HAP-1 (cell line): ENCODE measurements at regions not wholly inside any gene's neighbourhood (a gene's known extent, or its start where the extent isn't known, plus 50 kb on each side); places are given as distances from the start of the nearest gene placed in this dataset.

ENCODE experiments used
- DNase-seq, 2 experiments: peaks; one replicate each; pipeline ENCODE4 v3.0.0-alpha.2; 2016 to 2020; ENCODE audit warnings: low spot score in 2 of 2
- H3K27me3 ChIP-seq: fragments of 250-450 bp; sonication (Bioruptor Pico); 2 replicates; pipeline ENCODE4 v1.5.1; 2020; ENCODE audit warnings: low read depth, mild to moderate bottlenecking, moderate library complexity
- H3K36me3 ChIP-seq: fragments of 250-450 bp; sonication (Bioruptor Pico); replicated peaks from 2 replicates; pipeline ENCODE4 v1.5.1; 2020; ENCODE audit warnings: mild to moderate bottlenecking
- H3K4me1 ChIP-seq: fragments of 250-450 bp; sonication (Bioruptor Pico); 2 replicates; pipeline ENCODE4 v1.5.1; 2020; ENCODE audit warnings: mild to moderate bottlenecking
- H3K4me3 ChIP-seq: fragments of 250-450 bp; sonication (Bioruptor Pico); 2 replicates; pipeline ENCODE4 v1.5.1; 2020; ENCODE audit warnings: mild to moderate bottlenecking, moderate library complexity
- H3K9me3 ChIP-seq: fragments of 250-450 bp; sonication (Bioruptor Pico); 2 replicates; pipeline ENCODE4 v1.5.1; 2020; ENCODE audit warnings: mild to moderate bottlenecking, moderate library complexity
- in situ Hi-C: fragments of 300-500 bp; cut with MboI; formaldehyde crosslinking; loops from 3 replicates; pipeline ENCODE4 v1.14.3; 2020; ENCODE audit warnings: low sequenced_read_pairs, inconsistent platforms, mixed read lengths

- H3K4me1 ChIP-seq = no peaks in the 10 kb centered on the region
- no peak for DNase-seq
- H3K27me3 ChIP-seq = no peaks in the 10 kb centered on the region
- H3K4me3 ChIP-seq = no peak overlapping the region
- in situ Hi-C loops = no loop called here
- H3K36me3 ChIP-seq = no peaks in the 10 kb centered on the region
- no peaks in the 10 kb centered on the region for H3K9me3 ChIP-seq
Observed at GRCh38 chr16:17632667-17633066, 161.9 kb upstream of the XYLT1 start.

DNA sequence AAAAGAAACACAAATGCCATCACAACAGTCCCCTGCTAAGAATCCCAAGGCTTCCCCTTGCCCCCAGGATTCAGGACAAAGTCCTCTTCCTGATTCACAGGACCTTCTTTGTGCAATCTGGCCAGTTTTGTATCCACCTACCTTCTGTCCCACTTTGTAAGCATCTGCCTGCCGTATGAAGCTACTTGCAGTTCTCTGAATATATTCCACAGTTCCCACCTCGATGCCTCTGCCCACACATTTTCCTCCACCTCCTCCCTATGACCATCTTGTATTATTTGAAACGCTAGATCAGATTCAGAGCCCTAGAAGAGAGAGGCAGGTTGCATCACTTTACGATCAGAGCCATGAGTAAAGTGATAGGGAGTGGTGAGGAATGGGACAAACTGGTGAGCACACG lies 159.2 kb upstream of the XYLT1 start:
- in situ Hi-C loops = no loop called here
- no peaks in the 10 kb centered on the region for H3K4me1 ChIP-seq
- no peak overlapping the region for H3K4me3 ChIP-seq
- H3K36me3 ChIP-seq = no peaks in the 10 kb centered on the region
- H3K9me3 ChIP-seq = no peaks in the 10 kb centered on the region
- no peak for DNase-seq
- no peaks in the 10 kb centered on the region for H3K27me3 ChIP-seq

GRCh38 chr16:17628983-17629382 lies 158.2 kb upstream of the XYLT1 start:
- Histone ChIP-seq H3K4me3 (no peak overlapping the region), H3K27me3 (no peaks in the 10 kb centered on the region), H3K4me1 (no peaks in the 10 kb centered on the region), H3K9me3 (no peaks in the 10 kb centered on the region), H3K36me3 (no peaks in the 10 kb centered on the region)
- in situ Hi-C loops = no loop called here
- no peak for DNase-seq

GRCh38 chr16:17622366-17622765 lies 151.6 kb upstream of the XYLT1 start:
- no peaks in the 10 kb centered on the region for H3K36me3 ChIP-seq
- H3K4me3 ChIP-seq = no peak overlapping the region
- in situ Hi-C loops = no loop called here
- H3K27me3 ChIP-seq = no peaks in the 10 kb centered on the region
- no peak for DNase-seq
- no peaks in the 10 kb centered on the region for H3K4me1 ChIP-seq
- H3K9me3 ChIP-seq = no peaks in the 10 kb centered on the region

- no peaks in the 10 kb centered on the region for H3K36me3 ChIP-seq
- no peaks in the 10 kb centered on the region for H3K9me3 ChIP-seq
- no peaks in the 10 kb centered on the region for H3K4me1 ChIP-seq
- DNase-seq = no peak
- no peaks in the 10 kb centered on the region for H3K27me3 ChIP-seq
- H3K4me3 ChIP-seq = no peak overlapping the region
- in situ Hi-C loops = no loop called here
Observed at GRCh38 chr16:17619261-17619660, 148.5 kb upstream of the XYLT1 start.

- Histone ChIP-seq H3K27me3 (no peaks in the 10 kb centered on the region), H3K4me3 (no peak overlapping the region), H3K36me3 (no peaks in the 10 kb centered on the region), H3K4me1 (no peaks in the 10 kb centered on the region), H3K9me3 (no peaks in the 10 kb centered on the region)
- no peak for DNase-seq
- in situ Hi-C loops = no loop called here
Observed at GRCh38 chr16:17617021-17617552, 146.3 kb upstream of the XYLT1 start.

DNA sequence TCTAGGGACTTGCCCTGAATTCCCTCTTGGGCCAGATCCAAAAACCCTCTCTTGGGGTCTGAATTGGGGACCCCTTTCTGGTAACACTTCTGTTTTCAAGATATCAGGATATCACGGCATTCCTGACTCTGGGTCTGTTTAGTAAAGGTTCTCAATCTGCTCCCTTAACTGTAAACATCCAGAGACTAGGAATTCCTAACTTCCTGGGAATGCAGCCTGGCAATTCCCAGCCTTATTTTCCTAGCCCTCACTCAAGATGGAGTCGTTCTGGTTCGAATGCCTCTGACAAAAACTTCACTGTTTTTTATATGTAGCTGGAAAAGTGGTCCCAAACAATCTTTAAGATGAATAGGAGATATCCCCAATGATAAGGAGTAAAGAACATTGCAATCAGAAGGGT lies 141.6 kb upstream of the XYLT1 start:
- no peaks in the 10 kb centered on the region for H3K4me1 ChIP-seq
- H3K9me3 ChIP-seq = no peaks in the 10 kb centered on the region
- in situ Hi-C loops = no loop called here
- no peaks in the 10 kb centered on the region for H3K36me3 ChIP-seq
- no peaks in the 10 kb centered on the region for H3K27me3 ChIP-seq
- H3K4me3 ChIP-seq = no peak overlapping the region
- no peak for DNase-seq

DNA sequence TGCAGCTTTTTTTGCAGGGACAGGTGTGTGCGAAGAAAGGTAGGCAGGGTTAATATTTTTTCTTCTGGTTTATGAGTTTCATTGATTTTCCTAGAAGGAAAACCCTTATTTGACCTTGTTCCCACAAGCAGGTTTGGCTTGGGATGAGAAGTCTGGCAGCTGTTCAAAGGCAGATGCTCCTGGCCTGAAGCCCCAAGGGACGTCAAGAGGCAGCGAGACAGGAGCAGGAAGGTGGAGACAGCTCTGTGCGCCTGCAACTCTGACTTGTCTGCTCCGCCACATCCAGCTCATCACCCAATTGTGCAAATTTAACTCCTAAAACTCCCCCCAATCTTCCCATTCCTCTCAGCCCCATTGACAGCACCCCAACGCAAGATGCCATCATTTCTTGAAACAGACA lies 136.8 kb upstream of the XYLT1 start:
- in situ Hi-C loops = no loop called here
- DNase-seq = no peak
- Histone ChIP-seq H3K9me3 (no peaks in the 10 kb centered on the region), H3K36me3 (no peaks in the 10 kb centered on the region), H3K4me1 (no peaks in the 10 kb centered on the region), H3K27me3 (no peaks in the 10 kb centered on the region), H3K4me3 (no peak overlapping the region)

DNA sequence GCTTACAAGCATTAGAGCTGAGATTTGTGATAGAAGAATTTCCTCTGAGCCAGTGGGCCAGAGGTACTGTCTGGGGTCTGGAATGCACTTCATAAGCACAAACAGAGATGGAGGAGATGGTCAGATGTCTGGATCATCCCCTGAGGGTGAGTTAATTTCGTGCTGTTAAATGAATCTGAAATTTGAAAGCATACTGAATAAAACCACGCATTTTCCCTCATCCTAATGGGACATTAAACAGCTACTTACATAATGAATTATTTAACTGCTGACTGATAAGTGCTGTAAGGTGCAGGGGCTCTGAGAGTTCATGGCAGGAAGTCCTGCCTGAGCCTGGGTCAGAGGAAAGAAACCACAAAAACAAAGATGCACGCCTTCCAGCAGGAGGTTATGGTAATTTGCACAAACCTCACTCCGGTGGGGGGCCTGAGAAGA lies 136.3 kb upstream of the XYLT1 start:
- Histone ChIP-seq H3K4me1 (no peaks in the 10 kb centered on the region), H3K9me3 (no peaks in the 10 kb centered on the region), H3K27me3 (no peaks in the 10 kb centered on the region), H3K36me3 (no peaks in the 10 kb centered on the region), H3K4me3 (no peak overlapping the region)
- in situ Hi-C loops = no loop called here
- no peak for DNase-seq

DNA sequence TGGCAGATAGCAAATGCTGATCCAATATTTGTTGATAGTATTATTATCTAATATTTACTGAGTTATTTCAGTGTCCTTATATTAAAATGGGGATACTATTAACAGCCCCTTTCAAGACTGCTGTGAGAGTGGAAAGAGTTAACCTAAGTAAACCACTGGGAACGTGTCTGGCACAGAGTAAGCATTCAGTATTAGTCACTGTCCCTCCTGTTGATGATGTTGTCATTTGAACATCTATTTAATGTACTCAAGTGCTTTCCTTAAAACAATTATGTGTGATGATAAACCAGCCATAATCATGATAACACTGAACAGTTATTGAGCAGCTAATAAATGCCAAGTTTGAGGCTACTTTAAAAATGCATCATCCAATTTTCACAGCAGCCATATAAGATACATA lies 135.7 kb upstream of the XYLT1 start:
- H3K4me1 ChIP-seq = no peaks in the 10 kb centered on the region
- in situ Hi-C loops = no loop called here
- H3K4me3 ChIP-seq = no peak overlapping the region
- H3K36me3 ChIP-seq = no peaks in the 10 kb centered on the region
- H3K27me3 ChIP-seq = no peaks in the 10 kb centered on the region
- DNase-seq = no peak
- no peaks in the 10 kb centered on the region for H3K9me3 ChIP-seq

DNA sequence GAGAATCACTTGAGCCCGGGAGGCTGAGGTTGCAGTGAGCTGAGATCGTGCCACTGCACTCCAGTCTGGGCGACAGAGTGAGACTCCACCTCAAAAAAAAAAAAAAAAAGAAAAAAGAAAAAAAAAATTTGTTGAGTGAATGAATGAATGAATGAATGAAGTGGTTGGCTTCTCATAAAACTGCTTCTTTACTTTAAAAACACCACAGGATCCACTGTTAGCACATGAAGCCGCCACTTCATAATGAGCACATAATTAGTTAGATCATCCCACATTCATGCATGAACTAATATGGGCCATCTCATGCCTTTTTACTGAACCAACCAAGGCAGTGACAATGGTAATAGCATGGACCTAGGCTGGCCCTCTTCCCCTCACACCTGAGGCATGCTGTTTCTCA lies 135.0 kb upstream of the XYLT1 start:
- Histone ChIP-seq H3K4me3 (no peak overlapping the region), H3K27me3 (no peaks in the 10 kb centered on the region), H3K9me3 (no peaks in the 10 kb centered on the region), H3K4me1 (no peaks in the 10 kb centered on the region), H3K36me3 (no peaks in the 10 kb centered on the region)
- DNase-seq = no peak
- in situ Hi-C loops = no loop called here

- Histone ChIP-seq H3K27me3 (no peaks in the 10 kb centered on the region), H3K4me3 (no peak overlapping the region), H3K36me3 (no peaks in the 10 kb centered on the region), H3K9me3 (0 out of 2 replicates have a peak, but pooled peaks cover 2% of the 10 kb centered on the region), H3K4me1 (no peaks in the 10 kb centered on the region)
- in situ Hi-C loops = no loop called here
- no peak for DNase-seq
Observed at GRCh38 chr16:17603626-17604025, 132.9 kb upstream of the XYLT1 start.

DNA sequence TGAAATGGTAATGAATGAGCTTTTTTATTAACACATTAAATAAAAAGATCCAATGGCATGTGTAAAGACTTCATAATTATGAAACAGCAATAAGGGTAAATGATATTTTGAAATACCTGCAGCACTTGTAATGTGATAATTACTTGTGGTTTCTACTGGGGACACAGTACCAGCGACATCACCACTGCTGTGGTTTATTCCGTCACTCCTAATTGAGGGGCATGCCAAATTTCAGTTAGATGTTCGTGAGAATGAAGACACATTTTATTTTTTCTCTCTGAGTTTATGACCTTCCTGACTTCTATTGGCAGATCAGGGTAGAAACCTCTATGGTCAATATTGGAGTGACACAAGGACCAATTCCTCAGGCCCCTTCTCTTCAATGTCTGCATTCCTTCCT lies 131.9 kb upstream of the XYLT1 start:
- Histone ChIP-seq H3K9me3 (peaks cover 6% of the 10 kb centered on the region), H3K27me3 (no peaks in the 10 kb centered on the region), H3K4me1 (no peaks in the 10 kb centered on the region), H3K4me3 (no peak overlapping the region), H3K36me3 (no peaks in the 10 kb centered on the region)
- no peak for DNase-seq
- in situ Hi-C loops = no loop called here

DNA sequence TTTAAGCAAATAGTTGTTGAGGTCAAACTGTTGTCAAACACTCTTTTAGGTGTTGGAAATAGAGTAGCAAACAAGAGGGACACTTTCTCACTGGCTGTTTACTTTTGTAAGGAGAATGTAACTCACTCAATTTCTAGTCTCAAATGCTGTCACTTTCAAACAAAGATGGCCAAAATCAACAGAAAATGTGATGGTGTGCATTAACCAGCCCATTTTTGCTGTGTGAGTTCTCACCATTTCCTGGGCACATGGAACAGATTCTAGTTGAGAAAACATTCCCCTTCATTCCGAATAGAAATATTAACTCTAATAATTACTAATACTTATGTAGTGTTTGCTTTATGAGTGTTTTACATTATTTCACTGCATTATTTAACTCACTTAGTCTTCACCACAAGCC lies 128.2 kb upstream of the XYLT1 start:
- Histone ChIP-seq H3K9me3 (peaks cover 6% of the 10 kb centered on the region), H3K27me3 (no peaks in the 10 kb centered on the region), H3K4me1 (no peaks in the 10 kb centered on the region), H3K36me3 (no peaks in the 10 kb centered on the region), H3K4me3 (no peak overlapping the region)
- no peak for DNase-seq
- in situ Hi-C loops = no loop called here

DNA sequence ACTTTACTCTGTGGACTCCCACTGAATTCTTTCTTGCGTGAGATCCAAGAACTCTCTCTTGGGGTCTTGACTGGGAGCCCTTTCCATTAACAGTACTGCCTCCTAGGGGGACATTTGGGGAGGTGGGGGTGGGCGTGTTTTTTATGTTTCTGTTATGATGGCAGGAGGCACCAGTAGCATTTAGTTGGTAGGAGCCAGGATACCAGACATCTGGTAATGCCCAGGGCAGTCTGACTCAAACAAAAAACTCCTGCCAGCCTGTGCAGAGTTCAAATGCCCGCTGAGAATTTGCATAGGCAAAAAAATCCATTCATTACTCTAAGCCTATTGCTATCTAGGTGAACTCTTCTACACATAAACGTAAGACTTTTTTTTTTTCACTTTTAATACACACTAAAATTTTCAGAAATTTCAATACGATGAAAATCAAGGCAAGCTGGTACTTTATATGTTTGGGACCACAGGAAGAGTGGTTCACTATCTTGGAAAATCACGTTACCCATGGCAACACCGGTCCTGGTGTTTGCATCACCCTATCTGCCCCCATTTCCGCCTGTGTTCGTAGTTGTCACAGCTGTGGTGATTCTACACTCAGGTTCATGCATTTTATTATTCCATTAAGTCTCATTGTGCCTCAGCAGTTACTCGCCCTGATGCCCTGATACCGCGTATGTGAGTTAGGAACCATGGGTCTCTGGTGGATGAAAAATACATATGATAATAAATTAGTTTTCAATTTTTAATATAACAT lies 121.1 kb upstream of the XYLT1 start:
- H3K4me1 ChIP-seq = no peaks in the 10 kb centered on the region
- H3K9me3 ChIP-seq = no peaks in the 10 kb centered on the region; the same call in 1 of the 2 replicates
- no peaks in the 10 kb centered on the region for H3K27me3 ChIP-seq
- in situ Hi-C loops = no loop called here
- no peaks in the 10 kb centered on the region for H3K36me3 ChIP-seq
- DNase-seq = no peak
- no peak overlapping the region for H3K4me3 ChIP-seq
